GM19438 (cell line): ENCODE measurements at regions not wholly inside any gene's neighbourhood (a gene's known extent, or its start where the extent isn't known, plus 50 kb on each side); places are given as distances from the start of the nearest gene placed in this dataset.
"Not testable (repeated sequence)": the region's sequence is repeated elsewhere in the genome, so short reads cannot be mapped to it uniquely, and the experiment has no call there.

Experiments
- ATAC-seq: cut with Tn5 transposase; IDR thresholded peaks from one replicate; pipeline ENCODE4 v1.9.1; 2021; ENCODE audit warnings: low read depth; ENCODE audit not compliant: unreplicated experiment

- ATAC-seq: not testable (repeated sequence)
Observed at GRCh38 chr2:131668794-131669540, 141.3 kb downstream of the CCDC74A start.

GRCh38 chr2:131671841-131672470, 144.3 kb downstream of the CCDC74A start:
- ATAC-seq: not testable (repeated sequence)

- peak; percentile 91 for ATAC-seq
Observed at GRCh38 chr2:131672471-131673399, 145.0 kb downstream of the CCDC74A start.

GRCh38 chr2:131673400-131674173, 145.9 kb downstream of the CCDC74A start:
- peak; percentile 93 for ATAC-seq

- ATAC-seq: no peak
Observed at GRCh38 chr2:131674174-131674507, 146.5 kb downstream of the CCDC74A start.

- not testable (repeated sequence) for ATAC-seq
Observed at GRCh38 chr2:131681611-131682121, 154.0 kb downstream of the CCDC74A start.

GRCh38 chr2:131682122-131682944, 154.6 kb downstream of the CCDC74A start:
- ATAC-seq: peak; percentile 99

GRCh38 chr2:131682945-131683330, 155.2 kb downstream of the CCDC74A start:
- peak; percentile 57 for ATAC-seq

- not testable (repeated sequence) for ATAC-seq
Observed at GRCh38 chr2:131684631-131685316, 157.1 kb downstream of the CCDC74A start.

GRCh38 chr2:131686164-131686893, 158.6 kb downstream of the CCDC74A start:
- not testable (repeated sequence) for ATAC-seq

- ATAC-seq: not testable (repeated sequence)
Observed at GRCh38 chr2:131686894-131687238, 159.2 kb downstream of the CCDC74A start.

- ATAC-seq: not testable (repeated sequence)
Observed at GRCh38 chr2:131689066-131689465, 161.4 kb downstream of the CCDC74A start.

- ATAC-seq: not testable (repeated sequence)
Observed at GRCh38 chr2:131711268-131711667, 183.6 kb downstream of the CCDC74A start.

- ATAC-seq: not testable (repeated sequence)
Observed at GRCh38 chr2:131717907-131718306, 190.2 kb downstream of the CCDC74A start.

- ATAC-seq: not testable (repeated sequence)
Observed at GRCh38 chr2:131721163-131721562, 193.5 kb downstream of the CCDC74A start.

- not testable (repeated sequence) for ATAC-seq
Observed at GRCh38 chr2:131722256-131722655, 194.6 kb downstream of the CCDC74A start.

- ATAC-seq: no peak
Observed at GRCh38 chr2:131724019-131724418, 196.3 kb downstream of the CCDC74A start.

GRCh38 chr2:131728451-131728850, 200.8 kb downstream of the CCDC74A start:
- not testable (repeated sequence) for ATAC-seq
